ENCODE measurements at regions not wholly inside any gene's neighbourhood (a gene's known extent, or its start where the extent isn't known, plus 50 kb on each side); places are given as distances from the start of the nearest gene placed in this dataset.
"Not testable (repeated sequence)": the region's sequence is repeated elsewhere in the genome, so short reads cannot be mapped to it uniquely, and the experiment has no call there.

GRCh38 chr4:177532358-177532757, 90.1 kb upstream of the AGA start:
- no peak overlapping the region for H3K9ac ChIP-seq (ENCODE audit: low read length in 3 of 3)
- H3K4me3 ChIP-seq (ENCODE audit: low read length in 3 of 3) = no peak overlapping the region
- TF ChIP-seq CTCF (IDR thresholded peaks at IDR 0.05; ENCODE audit: borderline replicate concordance, extremely low read depth, insufficient read depth) = no peak
- intact Hi-C loops (cut with DNase I) = no loop called here
- DNase-seq (no peak), FAIRE-seq (no peak)
- no peaks in the 10 kb centered on the region for H3K36me3 ChIP-seq (ENCODE audit: control insufficient read depth in 2 of 3, insufficient read depth in 3 of 3, low read length in 3 of 3)
- no peaks in the 10 kb centered on the region for H3K9me3 ChIP-seq (ENCODE audit: control insufficient read depth in 2 of 3, insufficient read depth in 1 of 3, low read length in 3 of 3)
- no peaks in the 10 kb centered on the region for H3K4me1 ChIP-seq (ENCODE audit: control insufficient read depth in 2 of 3, insufficient read depth in 2 of 3, low read depth in 1 of 3, low read length in 3 of 3)
- H3K27me3 ChIP-seq (ENCODE audit: control insufficient read depth, insufficient read depth, low read length) = no peaks in the 10 kb centered on the region
- no peak overlapping the region for H3K27ac ChIP-seq (ENCODE audit: low read depth in 2 of 2, low read length in 2 of 2)

GRCh38 chr4:177534841-177535240, 92.6 kb upstream of the AGA start:
- H3K4me3 ChIP-seq (ENCODE audit: low read length in 3 of 3); FAIRE-seq; H3K9me3 ChIP-seq (ENCODE audit: control insufficient read depth in 2 of 3, insufficient read depth in 1 of 3, low read length in 3 of 3); intact Hi-C loops (cut with DNase I); H3K27me3 ChIP-seq (ENCODE audit: control insufficient read depth, insufficient read depth, low read length); H3K36me3 ChIP-seq (ENCODE audit: control insufficient read depth in 2 of 3, insufficient read depth in 3 of 3, low read length in 3 of 3); H3K9ac ChIP-seq (ENCODE audit: low read length in 3 of 3); H3K27ac ChIP-seq (ENCODE audit: low read depth in 2 of 2, low read length in 2 of 2); DNase-seq; H3K4me1 ChIP-seq (ENCODE audit: control insufficient read depth in 2 of 3, insufficient read depth in 2 of 3, low read depth in 1 of 3, low read length in 3 of 3): not testable (repeated sequence)

- intact Hi-C loops (cut with DNase I) = no loop called here
- H3K9ac ChIP-seq (ENCODE audit: low read length in 3 of 3) = no peak overlapping the region
- no peak for DNase-seq
- TF ChIP-seq CTCF (IDR thresholded peaks at IDR 0.05; ENCODE audit: borderline replicate concordance, extremely low read depth, insufficient read depth) = no peak
- H3K27me3 ChIP-seq (ENCODE audit: control insufficient read depth, insufficient read depth, low read length) = no peaks in the 10 kb centered on the region
- H3K9me3 ChIP-seq (ENCODE audit: control insufficient read depth in 2 of 3, insufficient read depth in 1 of 3, low read length in 3 of 3) = no peaks in the 10 kb centered on the region
- FAIRE-seq = no peak
- H3K36me3 ChIP-seq (ENCODE audit: control insufficient read depth in 2 of 3, insufficient read depth in 3 of 3, low read length in 3 of 3) = no peaks in the 10 kb centered on the region
- no peak overlapping the region for H3K27ac ChIP-seq (ENCODE audit: low read depth in 2 of 2, low read length in 2 of 2)
- no peaks in the 10 kb centered on the region for H3K4me1 ChIP-seq (ENCODE audit: control insufficient read depth in 2 of 3, insufficient read depth in 2 of 3, low read depth in 1 of 3, low read length in 3 of 3)
- H3K4me3 ChIP-seq (ENCODE audit: low read length in 3 of 3) = no peak overlapping the region
Measured at GRCh38 chr4:177546745-177547144, 104.5 kb upstream of the AGA start.

GRCh38 chr4:177547985-177548384, 105.7 kb upstream of the AGA start:
- H3K9me3 ChIP-seq (ENCODE audit: control insufficient read depth in 2 of 3, insufficient read depth in 1 of 3, low read length in 3 of 3) = no peaks in the 10 kb centered on the region
- H3K36me3 ChIP-seq (ENCODE audit: control insufficient read depth in 2 of 3, insufficient read depth in 3 of 3, low read length in 3 of 3) = no peaks in the 10 kb centered on the region
- intact Hi-C loops (cut with DNase I) = no loop called here
- H3K27ac ChIP-seq (ENCODE audit: low read depth in 2 of 2, low read length in 2 of 2) = no peak overlapping the region
- H3K9ac ChIP-seq (ENCODE audit: low read length in 3 of 3) = no peak overlapping the region
- H3K4me1 ChIP-seq (ENCODE audit: control insufficient read depth in 2 of 3, insufficient read depth in 2 of 3, low read depth in 1 of 3, low read length in 3 of 3) = no peaks in the 10 kb centered on the region
- DNase-seq (no peak), FAIRE-seq (no peak)
- H3K27me3 ChIP-seq (ENCODE audit: control insufficient read depth, insufficient read depth, low read length) = no peaks in the 10 kb centered on the region
- H3K4me3 ChIP-seq (ENCODE audit: low read length in 3 of 3) = no peak overlapping the region
- no peak for TF ChIP-seq CTCF (IDR thresholded peaks at IDR 0.05; ENCODE audit: borderline replicate concordance, extremely low read depth, insufficient read depth)

Measured in kidney (tissue), 13 donors.